GM19395 (cell line): ENCODE measurements at regions not wholly inside any gene's neighbourhood (a gene's known extent, or its start where the extent isn't known, plus 50 kb on each side); places are given as distances from the start of the nearest gene placed in this dataset.

ENCODE experiments used
- ATAC-seq: cut with Tn5 transposase; IDR thresholded peaks from one replicate; pipeline ENCODE4 v1.9.1; 2021; ENCODE audit warnings: mild to moderate bottlenecking, moderate library complexity; ENCODE audit not compliant: unreplicated experiment

DNA sequence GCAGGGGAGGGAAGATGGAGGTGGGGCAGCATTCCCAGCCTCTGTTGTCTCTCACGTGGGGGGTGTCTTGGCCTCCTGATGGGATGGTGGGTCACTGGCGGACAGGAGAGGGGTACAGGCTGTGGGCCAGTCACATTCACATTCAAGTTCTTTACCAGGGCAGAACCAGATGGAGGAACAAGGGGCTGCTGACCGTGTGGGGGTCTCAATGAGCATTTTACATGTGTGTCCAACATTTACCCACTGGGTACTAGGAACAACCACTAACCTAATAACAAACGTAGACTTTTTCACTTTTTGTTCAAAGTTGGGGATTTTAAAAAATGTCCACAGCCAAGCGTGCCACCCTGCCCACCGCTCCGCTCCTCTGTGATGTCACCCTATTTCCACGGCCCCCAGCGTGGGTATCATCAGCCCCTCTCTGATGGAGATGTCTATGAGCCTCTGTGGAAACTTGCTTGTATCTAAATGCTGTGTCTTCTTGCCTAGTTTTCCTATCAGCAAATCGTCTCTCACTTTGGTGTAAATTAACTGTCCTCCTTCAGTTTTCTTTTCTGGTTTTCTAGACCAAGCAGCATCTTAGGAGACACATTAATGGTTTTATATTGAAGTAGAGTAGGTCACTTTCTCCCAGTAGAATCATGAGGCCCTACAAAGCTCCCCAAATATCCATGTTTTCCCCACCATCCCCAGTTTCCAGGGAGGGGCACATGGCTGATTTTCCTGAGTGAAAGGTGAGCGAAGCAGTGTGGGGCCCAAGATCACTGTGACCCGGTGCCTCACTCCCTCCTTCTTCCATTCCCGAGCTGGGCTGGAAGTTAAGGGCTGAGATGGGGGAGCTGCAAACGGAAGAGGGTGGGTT lies 936.7 kb downstream of the BRD1 start:
- ATAC-seq: no peak

DNA sequence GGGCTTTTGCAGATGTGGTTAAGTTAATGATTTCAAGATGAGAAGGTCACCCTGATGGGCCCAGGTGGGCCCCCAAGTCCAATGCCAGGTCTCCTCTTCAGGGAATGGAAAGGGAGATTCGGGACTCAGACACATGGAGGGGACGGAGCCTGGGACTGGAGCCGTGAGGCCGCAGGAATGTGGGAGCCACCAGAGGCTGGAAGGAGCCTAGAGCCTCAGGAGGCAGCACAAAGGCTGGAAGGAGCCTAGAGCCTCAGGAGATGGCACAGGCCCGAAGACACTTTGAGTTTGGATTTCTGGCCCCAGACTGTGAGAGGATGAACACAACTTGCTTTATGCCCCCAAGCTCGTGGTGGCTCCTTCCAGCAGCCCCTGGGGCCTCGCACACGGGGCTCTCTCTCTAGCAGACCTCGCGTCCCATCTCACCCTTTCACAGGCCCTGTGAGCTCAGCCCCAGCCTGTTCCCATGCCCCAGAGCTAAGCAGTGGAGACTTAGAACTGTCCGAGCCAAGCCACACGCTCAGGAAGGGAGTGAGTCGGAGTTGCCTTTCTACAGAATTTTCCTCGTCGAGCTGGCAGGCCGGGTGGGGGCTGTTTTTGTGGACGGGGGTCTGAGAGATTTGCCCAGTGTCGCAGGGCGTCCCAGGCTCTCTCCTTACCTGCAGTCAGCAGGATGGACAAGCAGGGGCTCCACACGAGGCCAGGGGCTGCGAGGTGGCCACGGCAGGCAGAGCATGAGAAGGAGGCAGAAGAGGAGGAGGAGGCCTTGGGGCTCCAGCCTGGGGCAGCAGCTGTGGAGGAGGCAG lies 937.6 kb downstream of the BRD1 start:
- ATAC-seq: no peak

DNA sequence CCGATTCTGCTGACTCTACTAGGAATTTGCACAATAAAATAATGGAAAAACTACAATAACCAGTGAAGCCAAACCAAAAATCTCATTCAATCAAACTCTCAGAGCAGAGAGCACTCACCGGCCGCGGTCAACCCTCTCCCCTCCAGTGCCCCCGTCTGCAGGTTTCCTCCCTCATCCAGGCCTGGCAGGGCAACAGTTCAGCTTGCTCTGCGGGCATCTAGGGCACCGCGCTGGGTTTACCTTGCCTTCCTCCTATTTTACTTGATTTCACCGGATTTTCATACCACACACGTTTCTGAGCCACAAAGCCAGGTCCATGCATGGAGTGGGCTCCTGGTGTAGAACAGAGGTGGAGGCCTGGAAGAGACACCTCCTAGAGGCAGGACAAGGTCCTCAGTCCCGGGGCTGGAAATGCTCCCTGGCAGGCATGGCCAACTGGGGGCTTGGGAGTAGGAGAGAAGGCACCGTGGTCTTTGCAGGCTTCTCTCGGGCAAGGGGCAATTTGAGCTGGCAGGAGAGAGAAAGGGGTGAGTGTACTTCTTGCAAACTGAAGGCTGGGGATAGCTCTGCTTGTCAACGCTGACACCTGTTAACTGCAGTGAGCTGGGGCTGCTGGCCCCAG lies 938.4 kb downstream of the BRD1 start:
- no peak for ATAC-seq

DNA sequence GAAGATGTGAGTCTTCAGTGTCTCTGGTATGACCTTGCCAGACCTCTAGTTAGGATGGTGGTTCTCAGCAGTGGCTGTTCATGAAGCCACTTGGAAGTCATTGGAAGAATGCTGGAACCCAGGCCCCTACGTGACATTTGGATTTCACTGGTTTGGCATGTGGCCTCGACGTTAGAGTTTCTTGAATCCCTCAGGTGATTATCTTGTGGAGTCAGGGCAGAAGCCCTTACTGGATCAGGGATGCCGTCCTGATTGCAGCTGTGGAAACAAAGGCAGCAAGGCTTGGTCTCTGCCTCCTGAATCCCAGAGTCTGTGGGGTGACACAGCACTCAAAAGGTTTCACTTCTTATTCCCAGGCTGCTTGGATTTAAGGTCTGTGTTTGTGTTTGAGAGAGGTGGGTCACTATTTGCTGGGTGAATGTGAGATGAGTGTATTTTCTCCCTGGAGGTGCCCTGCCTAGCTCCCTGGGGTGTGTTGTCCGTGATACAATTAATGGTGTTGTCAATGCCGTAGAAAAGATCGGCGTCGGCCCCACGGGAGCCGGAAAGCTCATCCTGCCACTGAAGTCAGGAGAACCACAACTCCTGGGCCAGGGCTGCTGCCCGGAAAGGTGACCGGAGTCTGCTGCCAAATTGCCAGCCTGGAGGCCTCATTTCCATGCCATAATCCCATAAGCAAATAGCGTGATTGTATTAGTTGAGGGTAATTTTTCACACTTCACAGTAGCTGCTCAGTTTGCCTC lies 939.0 kb downstream of the BRD1 start:
- no peak for ATAC-seq

DNA sequence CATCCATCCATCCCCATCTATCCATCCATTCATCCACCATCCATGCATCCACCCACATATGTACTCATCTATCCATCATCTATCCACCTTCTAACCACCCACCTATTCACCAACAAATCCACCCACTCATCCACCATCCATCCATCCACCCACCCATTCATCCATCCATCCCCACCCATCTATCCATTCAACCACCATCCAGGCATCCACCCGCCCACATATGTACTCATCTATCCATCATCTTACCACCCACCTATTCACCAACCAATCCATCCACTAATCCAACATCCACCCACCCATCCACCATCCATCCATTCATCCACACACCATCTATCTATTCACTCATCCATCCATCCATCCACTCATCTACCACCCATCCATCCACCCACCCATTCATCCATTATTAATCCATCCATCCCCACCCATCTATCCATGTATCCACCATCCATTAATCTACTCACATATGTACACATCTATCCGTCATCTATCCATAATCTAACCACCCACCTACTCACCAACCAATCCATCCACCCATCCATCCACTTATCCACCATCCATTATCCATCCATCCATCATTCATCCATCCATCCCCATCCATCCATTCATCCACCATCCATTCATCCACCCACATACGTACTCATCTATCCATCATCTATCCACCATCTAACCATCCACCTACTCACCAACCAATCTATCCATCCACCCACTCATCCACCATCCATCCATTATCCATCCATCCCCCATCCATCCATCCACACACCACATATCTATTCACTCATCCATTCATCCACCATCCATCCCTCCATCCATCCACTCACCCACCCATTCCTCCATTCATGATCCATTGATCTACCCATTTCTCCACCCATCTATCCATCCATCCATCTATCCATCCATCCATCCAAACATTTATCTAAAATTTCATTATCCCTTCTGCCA lies 940.0 kb downstream of the BRD1 start:
- no peak for ATAC-seq

DNA sequence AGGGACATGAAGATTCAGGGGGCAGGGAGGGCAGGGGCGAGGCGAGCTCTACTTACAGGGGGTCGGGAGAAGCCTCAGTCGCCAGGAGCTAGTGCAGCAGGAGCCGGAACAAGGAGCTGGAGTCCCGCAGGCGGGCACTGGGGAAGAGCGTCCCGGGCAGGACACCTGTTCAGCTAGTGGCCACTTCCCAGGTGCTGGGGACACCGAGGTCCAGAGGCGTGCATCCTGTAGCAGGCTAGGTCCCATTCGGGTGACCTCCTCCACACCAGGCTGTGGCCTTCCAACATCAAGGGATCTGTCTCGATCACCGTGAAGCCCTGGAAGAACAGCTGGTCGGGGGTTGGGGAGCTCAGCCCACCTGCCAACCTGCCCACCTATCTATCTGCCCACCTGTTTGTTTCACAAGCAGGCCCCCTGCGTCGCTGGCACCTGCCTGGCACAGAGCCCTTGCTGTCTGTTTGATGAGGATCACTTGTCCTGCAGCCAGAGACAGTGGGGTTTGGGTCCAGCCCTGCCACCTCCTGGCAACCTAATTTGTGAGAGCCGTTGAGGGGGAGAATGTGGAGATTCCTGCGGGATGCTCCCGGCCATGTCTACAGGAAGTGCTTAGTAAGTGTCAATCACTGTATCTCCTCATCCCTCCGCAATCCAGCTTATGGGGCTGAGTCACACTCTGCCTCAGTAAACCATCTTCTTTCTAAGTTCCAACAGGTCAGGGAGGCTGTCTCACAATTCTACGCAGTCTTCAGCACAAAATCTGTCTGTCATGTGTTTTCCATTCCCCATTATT lies 940.9 kb downstream of the BRD1 start:
- no peak for ATAC-seq

DNA sequence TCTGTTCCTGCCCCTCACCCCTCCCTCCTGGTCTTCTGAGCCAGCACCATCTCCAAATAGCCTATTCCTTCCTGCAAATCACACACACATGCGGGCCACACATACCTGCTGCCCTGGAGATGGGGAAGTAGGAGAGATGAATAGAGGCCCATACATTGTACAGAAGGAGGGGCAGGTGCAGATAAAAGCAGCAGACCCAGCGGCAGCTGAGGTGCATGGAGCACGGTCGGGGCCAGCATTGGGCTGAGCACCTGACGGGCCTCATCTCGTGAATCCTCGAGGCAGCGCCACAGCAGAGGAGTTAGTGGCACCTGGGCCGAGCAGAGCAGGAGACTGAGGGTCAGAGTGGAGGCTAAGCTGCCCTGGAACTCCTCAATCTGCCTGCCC lies 941.8 kb downstream of the BRD1 start:
- ATAC-seq: no peak

DNA sequence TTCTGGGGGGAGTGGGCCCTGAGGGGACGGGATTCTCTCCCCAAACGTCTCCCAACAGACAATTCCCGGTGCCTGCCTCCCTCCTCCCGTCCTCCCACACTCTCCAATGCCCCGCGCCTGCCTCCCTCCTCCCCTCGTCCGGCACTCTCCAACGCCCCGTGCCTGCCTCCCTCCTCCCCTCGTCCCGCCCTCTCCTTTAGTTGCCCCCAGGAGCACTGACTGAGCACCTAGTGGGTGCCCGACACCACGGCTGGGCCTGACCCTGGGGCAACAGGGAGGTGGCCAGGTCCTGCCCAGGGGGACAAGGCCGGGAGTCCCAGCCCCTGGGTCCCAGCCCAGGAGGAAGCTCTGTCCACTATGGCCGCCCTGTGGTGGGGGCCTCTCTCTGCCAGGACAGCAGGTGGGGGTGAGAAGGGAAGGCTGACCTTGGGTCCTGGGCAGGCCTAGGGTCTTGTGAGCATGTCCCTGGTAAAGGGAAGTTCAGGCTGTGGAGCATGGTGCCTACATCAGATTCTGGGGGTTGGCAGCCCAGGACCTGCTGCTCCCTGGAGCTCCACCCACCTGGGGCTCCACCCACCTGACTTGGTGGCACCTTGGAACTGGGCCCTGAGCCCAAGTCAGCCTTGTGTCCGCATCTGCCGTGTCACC lies 942.3 kb downstream of the BRD1 start:
- no peak for ATAC-seq

DNA sequence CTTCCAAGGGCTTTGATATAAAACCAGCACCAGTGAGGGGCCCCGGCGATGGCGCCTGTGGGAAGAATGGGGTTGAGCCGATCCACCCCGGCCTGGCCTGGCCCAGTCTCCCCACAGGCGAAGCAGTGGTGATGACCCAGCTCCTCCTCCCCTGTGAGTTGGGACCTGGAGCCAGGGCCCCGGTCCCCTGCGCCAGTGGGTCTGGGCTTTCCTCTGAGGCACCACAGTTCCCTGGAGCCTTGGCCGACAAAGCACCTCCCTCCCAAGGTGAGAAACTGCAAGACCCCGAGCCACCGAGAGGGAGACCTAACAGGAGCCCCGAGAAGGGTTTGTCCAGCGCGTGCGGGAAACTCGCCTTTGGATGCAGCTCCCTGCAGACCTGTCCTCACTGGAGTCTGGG lies 942.9 kb downstream of the BRD1 start:
- ATAC-seq: no peak

DNA sequence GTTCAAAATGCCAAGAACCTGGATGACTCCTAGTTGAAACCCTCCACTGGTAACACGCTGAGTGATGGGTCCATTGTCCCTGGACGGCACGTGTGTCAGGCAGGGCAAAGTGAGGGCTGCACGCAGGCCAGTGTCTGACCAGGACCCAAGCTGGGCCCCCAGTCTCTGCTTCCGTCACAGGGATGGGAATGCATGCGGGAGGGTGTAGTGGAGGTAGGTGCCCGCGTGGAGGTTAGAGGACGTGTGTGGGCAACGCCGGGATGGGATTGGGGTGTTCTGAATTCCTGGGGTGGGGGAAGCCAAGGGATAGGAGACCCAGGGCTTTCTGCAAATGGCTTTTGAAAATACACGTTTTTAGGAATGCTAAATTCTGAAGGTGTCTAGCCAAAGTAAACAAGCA lies 943.3 kb downstream of the BRD1 start:
- no peak for ATAC-seq

DNA sequence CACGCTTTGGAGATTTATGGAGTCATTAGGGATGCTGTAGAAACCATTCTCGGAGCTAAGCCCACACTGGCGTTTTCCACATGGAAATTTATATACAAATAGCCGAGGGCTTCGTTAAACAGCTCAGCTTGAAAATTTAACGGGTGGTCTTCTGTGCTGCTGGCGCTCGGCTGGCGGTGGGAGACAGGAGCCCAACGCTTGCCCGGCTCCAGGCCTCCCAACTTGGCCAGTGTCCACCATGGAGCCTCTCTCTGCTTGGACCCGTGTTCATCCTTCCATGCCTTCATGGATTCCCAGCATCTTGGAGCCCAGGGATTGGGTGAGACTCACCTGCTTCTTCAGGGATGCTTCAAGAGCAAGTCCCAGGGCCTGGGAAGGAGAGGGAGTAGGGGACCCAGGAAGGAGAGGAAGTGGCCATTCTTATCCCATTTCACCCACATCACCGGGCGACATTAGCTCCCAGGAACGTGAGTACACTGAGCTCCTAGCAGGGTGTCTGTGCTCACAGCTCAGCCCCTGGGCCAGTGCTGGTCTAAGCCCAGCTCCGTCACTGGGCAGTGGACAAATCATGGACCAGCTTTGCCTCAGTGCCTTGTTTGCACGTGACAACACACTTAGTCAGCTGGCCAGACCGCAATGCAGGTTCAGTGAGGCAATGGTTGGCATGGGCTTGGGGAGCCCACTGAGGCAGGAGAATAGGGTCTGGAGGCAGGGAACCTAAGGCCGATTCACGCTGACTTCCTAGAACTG lies 944.3 kb downstream of the BRD1 start:
- ATAC-seq: no peak

DNA sequence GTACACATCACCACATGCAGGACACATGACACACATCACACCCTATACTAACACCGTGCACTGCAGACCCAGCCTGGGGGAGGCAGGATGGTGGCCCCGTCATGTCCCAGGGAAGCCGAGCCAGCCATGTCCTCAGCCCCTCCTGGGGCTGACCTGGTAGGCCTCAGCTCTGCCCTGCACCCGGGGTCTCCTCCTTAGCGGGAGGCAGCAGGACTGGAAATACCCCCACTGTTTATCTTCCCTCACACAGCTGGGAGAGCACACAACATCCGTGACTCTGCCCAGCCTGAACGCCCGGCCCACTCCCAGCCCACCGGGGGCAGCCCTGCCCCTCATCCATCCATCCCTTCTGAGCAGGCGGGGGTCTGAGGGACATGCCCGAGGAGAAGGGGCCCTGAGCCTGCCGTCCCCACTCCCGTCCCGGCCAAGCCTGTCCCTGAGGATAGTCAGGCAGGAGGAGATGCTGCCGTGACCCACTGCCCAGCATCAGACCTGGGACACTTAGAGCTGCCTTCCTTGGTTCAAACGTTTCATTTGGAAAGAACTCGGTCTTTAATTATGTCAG lies 945.0 kb downstream of the BRD1 start:
- ATAC-seq: no peak

DNA sequence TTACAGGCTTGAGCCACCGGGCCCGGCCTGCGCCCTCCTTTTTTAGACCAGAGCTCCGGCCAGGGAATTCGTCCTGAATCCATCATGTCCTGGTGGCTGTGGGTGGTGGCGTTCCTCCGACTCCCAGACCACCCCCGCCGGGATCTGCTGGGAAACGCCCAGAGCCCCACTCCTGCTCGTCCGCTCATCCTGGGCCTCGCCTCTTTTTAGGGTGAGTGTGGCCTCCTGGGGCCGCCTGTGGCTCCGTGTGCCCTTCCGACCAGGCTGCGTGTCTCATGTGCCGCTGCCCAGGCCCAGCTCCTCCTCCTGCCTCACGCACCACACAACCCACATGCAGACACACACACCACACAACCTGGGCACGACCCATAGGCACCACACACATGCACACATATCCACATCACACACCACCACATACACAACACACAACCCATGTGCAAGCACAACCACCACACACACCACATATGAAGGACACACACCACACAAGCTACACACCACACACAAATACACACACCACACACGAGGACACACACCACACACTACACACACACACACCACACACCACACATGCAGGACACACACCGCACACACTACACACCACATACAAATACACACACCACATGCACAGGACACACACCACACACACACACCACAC lies 946.2 kb downstream of the BRD1 start:
- no peak for ATAC-seq

DNA sequence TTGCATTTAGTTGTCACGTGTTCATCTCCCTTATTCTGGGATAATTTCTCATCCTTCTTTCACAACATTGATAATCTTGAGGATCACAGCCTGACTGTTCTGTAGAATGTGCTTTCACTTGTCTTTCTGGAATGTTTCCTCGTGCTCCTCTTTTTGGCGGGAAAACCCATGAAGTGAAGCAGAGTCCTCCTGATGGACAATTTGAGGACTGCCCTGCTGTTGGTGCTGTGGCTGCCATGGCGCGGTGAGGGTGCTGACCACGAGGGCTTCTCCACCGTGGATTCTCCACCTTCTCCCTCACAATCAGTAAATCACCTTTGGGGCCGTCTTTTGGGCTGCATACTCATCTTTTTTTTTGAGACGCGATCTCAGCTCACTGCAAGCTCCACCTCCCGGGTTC lies 946.9 kb downstream of the BRD1 start:
- ATAC-seq: no peak

DNA sequence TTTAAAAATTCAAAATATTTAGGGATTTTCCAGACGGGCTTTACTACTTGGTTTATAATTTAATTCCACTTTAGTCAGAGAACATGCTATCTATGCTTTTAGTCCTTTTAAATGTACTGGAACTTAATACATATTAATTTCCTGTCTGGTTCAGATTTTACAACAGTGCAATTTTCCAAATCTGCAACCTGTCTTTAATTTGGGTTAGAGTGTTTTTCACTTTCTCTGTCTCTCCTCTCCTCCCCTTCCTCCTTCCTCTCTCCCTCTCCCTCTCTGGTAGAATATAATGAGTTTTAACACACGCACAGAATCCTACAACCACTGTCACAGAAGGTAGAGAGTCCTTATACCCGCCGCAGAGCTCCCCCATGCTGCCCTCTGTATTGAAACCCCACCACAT lies 950.7 kb downstream of the BRD1 start:
- ATAC-seq: no peak

DNA sequence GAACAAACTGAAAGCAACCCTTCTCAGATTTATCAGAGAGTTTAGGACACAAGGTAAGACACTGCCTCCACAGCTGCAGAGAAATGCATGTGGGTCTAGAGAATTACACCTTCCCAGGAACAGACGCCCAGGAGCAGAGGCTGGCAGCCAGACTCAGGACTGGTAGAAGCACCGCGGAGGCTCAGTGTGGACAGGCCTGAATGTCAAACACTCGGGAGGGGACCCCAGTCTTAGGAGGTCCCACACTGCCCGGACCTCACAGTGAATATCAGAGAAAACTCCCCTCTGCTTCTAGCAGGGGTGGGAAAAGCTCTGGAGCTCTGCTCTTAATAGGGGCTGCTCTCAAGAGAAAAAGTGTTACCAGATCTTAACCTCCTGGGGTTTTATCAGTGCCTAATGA lies 952.7 kb downstream of the BRD1 start:
- no peak for ATAC-seq

DNA sequence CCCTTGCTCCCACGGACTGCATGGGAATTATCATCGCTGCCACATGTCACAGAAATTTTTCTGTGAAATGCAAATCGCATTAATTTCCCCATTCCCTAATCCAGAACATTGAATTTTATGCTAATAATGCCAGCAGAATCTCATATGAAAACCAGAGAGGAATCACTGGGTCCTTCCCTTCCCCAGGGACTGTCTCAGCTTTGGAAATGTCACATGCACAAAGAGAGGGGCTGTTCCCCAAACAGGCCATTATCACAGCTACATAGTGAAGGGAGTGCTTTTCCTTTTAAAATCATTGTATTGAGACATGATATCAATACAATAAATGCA lies 954.5 kb downstream of the BRD1 start:
- no peak for ATAC-seq
